Heart left ventricle (tissue), 16 donors: ENCODE measurements at regions not wholly inside any gene's neighbourhood (a gene's known extent, or its start where the extent isn't known, plus 50 kb on each side); places are given as distances from the start of the nearest gene placed in this dataset.

ENCODE experiments used
- ATAC-seq, 4 donors: fragments of 200-7000 bp; cut with Tn5 transposase; one replicate each; pipeline ENCODE4 v1.9.1; 2020 to 2022; ENCODE audit warnings: moderate library complexity in 4 of 4, mild to moderate bottlenecking in 3 of 4, moderate number of reproducible peaks in 1 of 4
- DNase-seq, 5 donors: peaks; one replicate each; pipeline ENCODE4 v3.0.0-alpha.2; 2020
- H3K27ac ChIP-seq, 12 donors: fragments of 200-600 bp; sonication (generic) in 4 of 12; one replicate each; pipeline versions ENCODE4 v1.5.0 to v1.8.0; 2016 to 2022; ENCODE audit warnings: mild to moderate bottlenecking in 2 of 12
- H3K27me3 ChIP-seq, 9 donors: fragments of 200-600 bp; sonication (generic) in 2 of 9; one replicate each; pipeline versions ENCODE4 v1.5.1 to v1.8.0; 2016 to 2022; ENCODE audit warnings: mild to moderate bottlenecking in 3 of 9
- H3K36me3 ChIP-seq, 9 donors: fragments of 200-600 bp; sonication (generic) in 2 of 9; one replicate each; pipeline versions ENCODE4 v1.5.0 to v1.8.0; 2018 to 2022; ENCODE audit warnings: mild to moderate bottlenecking in 2 of 9
- H3K4me1 ChIP-seq, 12 donors: fragments of 200-600 bp; sonication (generic) in 4 of 12; one replicate each; pipeline versions ENCODE4 v1.5.0 to v1.8.0; 2016 to 2022; ENCODE audit warnings: mild to moderate bottlenecking in 3 of 12
- H3K4me3 ChIP-seq, 12 donors: fragments of 200-600 bp; sonication (generic) in 4 of 12; one replicate each; pipeline versions ENCODE4 v1.5.0 to v1.8.0; 2017 to 2022; ENCODE audit warnings: mild to moderate bottlenecking in 9 of 12, moderate library complexity in 4 of 12
- H3K9me3 ChIP-seq, 12 donors: fragments of 200-600 bp; sonication (generic) in 4 of 12; one replicate each; pipeline versions ENCODE4 v1.5.0 to v1.8.0; 2016 to 2022; ENCODE audit warnings: mild to moderate bottlenecking in 1 of 12
- CTCF ChIP-seq, 12 donors: fragments of 200-600 bp; sonication (generic) in 4 of 12; IDR thresholded peaks; one replicate each; pipeline versions ENCODE4 v1.5.0 to v1.8.0; 2018 to 2022; ENCODE audit warnings: antibody characterized with exemption in 12 of 12, mild to moderate bottlenecking in 5 of 12
- POLR2A ChIP-seq, 2 donors: fragments of 450-650 bp; IDR thresholded peaks; one replicate each; pipeline ENCODE4 v1.6.1; 2017; ENCODE audit warnings: antibody characterized with exemption in 2 of 2, mild to moderate bottlenecking in 2 of 2, moderate library complexity in 2 of 2
- WGBS, 4 donors: extraction: QIAGEN DNeasy Blood & Tissue Kit in 2 of 4; methylation state at CpG; one replicate each; pipeline versions ENCODE4 v1.1.5 to v1.1.7; 2013 to 2018; 5-methylcytosine and 5-hydroxymethylcytosine counted together
- intact Hi-C, 10 donors: fragments of 100-400 bp; cut with DNase I; formaldehyde crosslinking; loops; one replicate each; pipeline versions ENCODE4 v1.11.1 to v1.14.2; 2022
- donor health status: ischemic (EF 13 %, LVEDD 7.1; RV severe dilation, severe dysfunction).
- donor health status: healthy with polysubstance abuse.
- donor health status: DM: no; HTN: yes; CAD: no.
- donor health status: DM: no; HTN: no; CAD: no.
- donor health status: ischemic (EF 25% LVEDD 6.9; RV normal size, moderate dysfunction).
- donor health status: ischemic (EF 25% LVEDD 5.7; RV mildly dilated, moderate dysfunction).
- donor health status: healthy.
- donor health status: DM: yes; HTN: yes; CAD: no.
- donor health status: ischemic (EF 35%, LVEDD 5.7; RV mildly dilated, moderate dysfunction).
- donor health status: nonischemic (EF 11% LVEDD 7.7; RV severe dilation, severe dysfunction).
- donor health status: DM: yes; HTN: yes; CAD: no.
- donor health status: PGD.
- donor health status: ischemic (EF 29% LVEDD 5.4; RV normal size, mild dysfunction).
- donor health status: nonischemic (EF 23%, LVEDD 6.1; RV moderate dilation, normal function).

- TF ChIP-seq POLR2A (IDR thresholded peaks at IDR 0.05) = no peak
- no peak for TF ChIP-seq CTCF (IDR thresholded peaks at IDR 0.05)
- no peak for ATAC-seq
- 69 to 81% (median 74%) methylated on average over 5 of the region's 5 CpGs for WGBS, 4 donors
- Histone ChIP-seq H3K27me3 (no peaks in the 10 kb centered on the region), H3K4me1 (peaks cover 0 to under 1% (median 0%) of the 10 kb centered on the region in 12 donors), H3K9me3 (peaks cover 0 to 8% (median 0%) of the 10 kb centered on the region in 12 donors), H3K27ac (no peak overlapping the region), H3K4me3 (no peak overlapping the region), H3K36me3 (no peaks in the 10 kb centered on the region)
- intact Hi-C loops = loop anchor here in 3 of 10 donors (10.0 kb wide), 3 partner anchors 68 to 528 kb away; no protein-coding TSS in a partner anchor
- no peak for DNase-seq
These were observed 73.3 kb upstream of the AKAP13 start for GRCh38 chr15:85306946-85307686.

- 86 to 98% (median 92%) methylated on average over 2 of the region's 2 CpGs for WGBS, 4 donors
- Histone ChIP-seq H3K27ac (no peak overlapping the region), H3K27me3 (no peaks in the 10 kb centered on the region), H3K4me1 (peaks cover 0 to 6% (median 0%) of the 10 kb centered on the region in 12 donors), H3K4me3 (no peak overlapping the region), H3K36me3 (no peaks in the 10 kb centered on the region), H3K9me3 (peaks cover 0 to 8% (median 0%) of the 10 kb centered on the region in 12 donors)
- no peak for TF ChIP-seq POLR2A (IDR thresholded peaks at IDR 0.05)
- no peak for TF ChIP-seq CTCF (IDR thresholded peaks at IDR 0.05)
- intact Hi-C loops = loop anchor here in 3 of 10 donors (10.0 kb wide), 3 partner anchors 67 to 527 kb away; no protein-coding TSS in a partner anchor
- ATAC-seq (no peak), DNase-seq (no peak)
These were observed 72.7 kb upstream of the AKAP13 start for GRCh38 chr15:85307687-85308045.

- 44 to 100% (median 61%) methylated on average over 1 to 2 of the region's 2 CpGs for WGBS, 4 donors
- Histone ChIP-seq H3K27me3 (no peaks in the 10 kb centered on the region), H3K9me3 (peaks cover 0 to 8% (median 0%) of the 10 kb centered on the region in 12 donors), H3K36me3 (no peaks in the 10 kb centered on the region), H3K4me3 (no peak overlapping the region), H3K27ac (no peak overlapping the region), H3K4me1 (peaks cover 0 to 14% (median 0%) of the 10 kb centered on the region in 12 donors)
- DNase-seq = no peak
- ATAC-seq = no peak
- TF ChIP-seq POLR2A (IDR thresholded peaks at IDR 0.05) = no peak
- no peak for TF ChIP-seq CTCF (IDR thresholded peaks at IDR 0.05)
- intact Hi-C loops = no loop called here
These were observed 68.8 kb upstream of the AKAP13 start for GRCh38 chr15:85311647-85312046.

- WGBS, 4 donors = 81 to 84% (median 81%) methylated on average over 5 of the region's 5 CpGs
- Histone ChIP-seq H3K4me1 (peaks cover 0 to 14% (median 0%) of the 10 kb centered on the region in 12 donors), H3K4me3 (no peak overlapping the region), H3K36me3 (no peaks in the 10 kb centered on the region), H3K27ac (no peak overlapping the region), H3K9me3 (peaks cover 0 to 8% (median 0%) of the 10 kb centered on the region in 12 donors), H3K27me3 (no peaks in the 10 kb centered on the region)
- peak in 1 of 4 donors; percentile 15 for ATAC-seq
- no peak for DNase-seq
- intact Hi-C loops = no loop called here
- TF ChIP-seq CTCF (IDR thresholded peaks at IDR 0.05) = no peak
- TF ChIP-seq POLR2A (IDR thresholded peaks at IDR 0.05) = no peak
These were observed 67.9 kb upstream of the AKAP13 start for GRCh38 chr15:85312486-85312885.
